Ascending aorta (tissue), 2 donors: ENCODE measurements at regions not wholly inside any gene's neighbourhood (a gene's known extent, or its start where the extent isn't known, plus 50 kb on each side); places are given as distances from the start of the nearest gene placed in this dataset.
"Not testable (repeated sequence)": the region's sequence is repeated elsewhere in the genome, so short reads cannot be mapped to it uniquely, and the experiment has no call there.

Experiments
- DNase-seq, 2 donors: peaks; one replicate each; pipeline ENCODE4 v3.0.0-alpha.2; 2019; ENCODE audit warnings: low spot score in 2 of 2
- H3K27ac ChIP-seq, 2 donors: fragments of 200-600 bp; sonication (generic); one replicate each; pipeline ENCODE4 v1.5.1; 2016 to 2017; ENCODE audit warnings: mild to moderate bottlenecking in 1 of 2
- H3K27me3 ChIP-seq: fragments of 200-600 bp; sonication (generic); one replicate; pipeline ENCODE4 v1.5.1; 2017
- H3K36me3 ChIP-seq, 2 donors: fragments of 200-600 bp; sonication (generic); one replicate each; pipeline ENCODE4 v1.5.1; 2016
- H3K4me1 ChIP-seq, 2 donors: fragments of 200-600 bp; sonication (generic); one replicate each; pipeline ENCODE4 v1.5.1; 2016 to 2017; ENCODE audit warnings: mild to moderate bottlenecking in 1 of 2
- H3K4me3 ChIP-seq, 2 donors: fragments of 200-600 bp; sonication (generic); one replicate each; pipeline ENCODE4 v1.5.1; 2016 to 2017; ENCODE audit warnings: mild to moderate bottlenecking in 1 of 2
- H3K9me3 ChIP-seq, 2 donors: fragments of 200-600 bp; sonication (generic); one replicate each; pipeline ENCODE4 v1.5.1; 2016
- CTCF ChIP-seq, 3 experiments: fragments of 200-600 bp in 2 of 3; fragments of 450-650 bp in 1 of 3; sonication (generic) in 2 of 3; IDR thresholded peaks; one replicate each; pipeline ENCODE4 v1.5.1; 2016 to 2019; ENCODE audit warnings: antibody characterized with exemption in 3 of 3, mild to moderate bottlenecking in 1 of 3, moderate library complexity in 1 of 3
- intact Hi-C: fragments of 100-400 bp; cut with DNase I; formaldehyde crosslinking; loops from one replicate; pipeline ENCODE4 v1.15.1; 2023

DNA sequence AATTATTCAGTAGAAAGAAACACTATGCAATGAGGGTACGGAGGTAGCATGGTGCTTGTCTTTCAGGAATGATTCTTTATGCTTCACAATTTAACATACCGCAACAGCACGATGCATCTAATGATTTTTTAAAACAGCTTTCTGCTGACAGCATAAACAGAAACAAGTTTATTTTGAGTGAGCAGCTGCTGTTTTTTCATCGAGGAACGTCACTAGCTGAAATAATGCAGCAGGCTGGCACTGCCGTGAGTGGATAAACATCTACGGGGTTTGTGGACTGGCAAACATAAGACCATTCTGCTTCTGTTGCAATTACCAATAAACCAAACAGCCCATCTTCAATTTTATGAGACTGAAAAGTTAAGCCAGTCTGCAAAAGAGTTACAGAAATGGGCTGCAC is 871.8 kb downstream of the RPS29 start:
- no peak for DNase-seq
- no peak for TF ChIP-seq CTCF (IDR thresholded peaks at IDR 0.05)
- Histone ChIP-seq H3K36me3 (no peaks in the 10 kb centered on the region), H3K4me3 (no peak overlapping the region), H3K27me3 (no peaks in the 10 kb centered on the region), H3K9me3 (no peaks in the 10 kb centered on the region), H3K4me1 (no peaks in the 10 kb centered on the region), H3K27ac (no peak overlapping the region)
- intact Hi-C loops: no loop called here

GRCh38 chr14:48710133-48710532 is 876.0 kb downstream of the RPS29 start:
- no peak for TF ChIP-seq CTCF (IDR thresholded peaks at IDR 0.05)
- Histone ChIP-seq H3K4me3 (no peak overlapping the region), H3K9me3 (no peaks in the 10 kb centered on the region), H3K27ac (no peak overlapping the region), H3K27me3 (no peaks in the 10 kb centered on the region), H3K36me3 (no peaks in the 10 kb centered on the region), H3K4me1 (no peaks in the 10 kb centered on the region)
- intact Hi-C loops: no loop called here
- no peak for DNase-seq

DNA sequence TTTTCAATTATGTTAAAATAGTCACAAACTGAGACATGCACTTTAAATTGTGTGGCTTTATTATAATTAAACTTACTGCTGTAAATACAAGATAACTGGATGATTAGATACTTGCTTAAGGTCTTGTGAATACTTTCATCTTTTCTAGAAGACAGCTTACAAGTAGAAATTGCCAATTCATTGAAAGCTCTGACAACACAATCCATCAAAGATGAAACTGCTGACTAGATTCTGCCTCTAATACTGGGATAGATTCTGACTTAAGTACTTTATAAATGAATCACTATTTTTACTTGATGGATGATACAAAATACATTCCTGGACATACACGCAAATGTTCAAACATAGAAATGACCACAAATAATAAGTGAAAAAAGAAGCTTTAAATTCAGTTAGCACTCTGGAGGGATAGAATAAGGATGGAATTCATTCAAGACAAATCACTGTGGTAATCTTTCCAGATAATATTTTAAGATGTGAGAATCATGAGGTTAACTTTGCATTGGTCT is 876.8 kb downstream of the RPS29 start:
- no peaks in the 10 kb centered on the region for H3K4me1 ChIP-seq
- no peak overlapping the region for H3K4me3 ChIP-seq
- no peak overlapping the region for H3K27ac ChIP-seq
- no peaks in the 10 kb centered on the region for H3K27me3 ChIP-seq
- no peak for DNase-seq
- intact Hi-C loops: no loop called here
- H3K9me3 ChIP-seq: no peaks in the 10 kb centered on the region
- TF ChIP-seq CTCF (IDR thresholded peaks at IDR 0.05): no peak
- no peaks in the 10 kb centered on the region for H3K36me3 ChIP-seq

- DNase-seq: no peak
- no peak overlapping the region for H3K4me3 ChIP-seq
- peaks cover 0 to 4% of the 10 kb centered on the region in 2 donors for H3K4me1 ChIP-seq
- no peak for TF ChIP-seq CTCF (IDR thresholded peaks at IDR 0.05)
- H3K27ac ChIP-seq: no peak overlapping the region
- H3K36me3 ChIP-seq: no peaks in the 10 kb centered on the region
- H3K27me3 ChIP-seq: no peaks in the 10 kb centered on the region
- intact Hi-C loops: no loop called here
- no peaks in the 10 kb centered on the region for H3K9me3 ChIP-seq
Observed at GRCh38 chr14:48704639-48705038, 881.5 kb downstream of the RPS29 start.

DNA sequence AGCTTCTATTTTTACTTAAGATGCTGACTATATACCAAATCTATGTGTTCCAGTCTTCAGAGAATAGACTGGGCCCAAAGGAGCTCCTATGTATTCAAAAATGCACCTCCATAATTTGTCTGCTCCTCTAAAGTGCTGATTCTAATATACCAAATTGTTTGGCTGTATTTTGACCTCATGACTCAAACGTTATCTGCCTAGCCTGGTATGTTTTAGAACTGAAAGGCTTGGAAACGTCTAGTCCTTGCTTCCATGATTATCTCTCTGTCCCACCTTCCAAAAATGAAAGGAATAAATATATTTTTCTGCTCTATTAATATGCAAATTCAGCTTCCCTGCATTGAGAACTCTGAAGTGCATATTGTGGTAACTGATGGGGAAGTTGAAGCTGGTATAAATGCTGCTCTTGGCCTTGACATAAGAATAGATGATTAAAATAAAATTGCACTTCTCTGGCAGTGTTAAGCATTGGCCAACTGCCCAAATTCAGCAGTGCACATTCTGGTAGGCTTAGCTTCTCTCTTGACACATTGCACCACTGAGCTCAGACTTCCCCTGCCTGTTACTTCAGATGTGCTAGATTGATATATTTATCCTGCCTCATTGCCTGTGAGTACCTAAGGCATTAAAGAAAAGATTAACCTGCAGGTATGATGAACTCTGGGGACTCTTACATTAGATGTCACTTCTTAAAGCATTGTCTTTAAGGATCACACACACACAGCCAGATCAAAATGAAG is 882.3 kb downstream of the RPS29 start:
- H3K36me3 ChIP-seq: no peaks in the 10 kb centered on the region
- H3K9me3 ChIP-seq: no peaks in the 10 kb centered on the region
- DNase-seq: no peak
- peaks cover 0 to 4% of the 10 kb centered on the region in 2 donors for H3K4me1 ChIP-seq
- TF ChIP-seq CTCF (IDR thresholded peaks at IDR 0.05): no peak
- intact Hi-C loops: no loop called here
- H3K27me3 ChIP-seq: no peaks in the 10 kb centered on the region
- H3K4me3 ChIP-seq: no peak overlapping the region
- H3K27ac ChIP-seq: no peak overlapping the region

DNA sequence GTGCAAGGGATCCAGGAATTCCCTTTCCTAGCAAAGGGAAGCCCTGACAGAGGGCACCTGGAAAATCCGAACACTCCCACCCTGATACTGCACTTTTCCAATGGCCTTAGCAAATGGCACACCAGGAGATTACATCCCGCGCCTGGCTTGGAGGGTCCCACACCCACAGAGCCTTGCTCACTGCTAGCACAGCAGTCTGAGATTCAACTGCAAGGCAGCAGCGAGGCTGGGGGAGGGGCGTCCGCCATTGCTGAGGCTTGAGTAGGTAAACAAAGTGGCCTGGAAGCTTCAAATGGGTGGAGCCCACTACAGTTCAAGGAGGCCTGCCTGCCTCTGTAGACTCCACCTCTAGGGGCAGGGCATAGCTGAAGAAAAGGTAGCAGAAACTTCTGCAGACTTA is 888.8 kb downstream of the RPS29 start:
- intact Hi-C loops: not testable (repeated sequence)

More for the DNA sequence above, 888.8 kb downstream of the RPS29 start:
- not testable (repeated sequence) for H3K4me3 ChIP-seq, H3K4me1 ChIP-seq, DNase-seq, H3K27me3 ChIP-seq, H3K27ac ChIP-seq, H3K36me3 ChIP-seq, H3K9me3 ChIP-seq
